SK-N-SH (cell line): ENCODE measurements at regions not wholly inside any gene's neighbourhood (a gene's known extent, or its start where the extent isn't known, plus 50 kb on each side); places are given as distances from the start of the nearest gene placed in this dataset.

Experiments used
- CTCF ChIP-seq: fragments of 200-600 bp; sonication (generic); IDR thresholded peaks from 2 replicates; pipeline ENCODE4 v1.6.1; 2017; ENCODE audit warnings: antibody characterized with exemption, mild to moderate bottlenecking, moderate library complexity
- IRF3 ChIP-seq: fragments of 150-350 bp; IDR thresholded peaks from 2 replicates; pipeline ENCODE4 v1.6.1; 2016; ENCODE audit warnings: mild to moderate bottlenecking, low read depth, low read length
- JUND ChIP-seq: IDR thresholded peaks from 2 replicates; pipeline ENCODE4 v1.4.0; 2012
- MAX ChIP-seq: IDR thresholded peaks from 2 replicates; pipeline ENCODE4 v1.4.0; 2012; ENCODE audit warnings: low read depth
- MEF2A ChIP-seq: IDR thresholded peaks from 2 replicates; pipeline ENCODE4 v1.4.0; 2012; ENCODE audit warnings: low read depth, borderline replicate concordance
- NFIC ChIP-seq: IDR thresholded peaks from 2 replicates; pipeline ENCODE4 v1.4.0; 2012; ENCODE audit warnings: borderline replicate concordance
- POLR2AphosphoS5 ChIP-seq: IDR thresholded peaks from 2 replicates; pipeline ENCODE4 v1.6.1; 2012; ENCODE audit warnings: low read depth, low read length
- REST ChIP-seq: IDR thresholded peaks from 2 replicates; pipeline ENCODE4 v1.6.1; 2012; ENCODE audit warnings: mild to moderate bottlenecking, low read depth, low read length, moderate library complexity
- RFX5 ChIP-seq: IDR thresholded peaks from 2 replicates; pipeline ENCODE4 v1.6.1; 2012; ENCODE audit warnings: mild to moderate bottlenecking, improper control_type of control experiment, low read length
- RXRA ChIP-seq: IDR thresholded peaks from 2 replicates; pipeline ENCODE4 v1.4.0; 2012; ENCODE audit warnings: low read depth, mild to moderate bottlenecking, borderline replicate concordance
- TCF12 ChIP-seq: IDR thresholded peaks from 2 replicates; pipeline ENCODE4 v1.4.0; 2012
- USF2 ChIP-seq: fragments of 150-350 bp; IDR thresholded peaks from 2 replicates; pipeline ENCODE4 v1.6.1; 2017; ENCODE audit warnings: antibody characterized with exemption, low read length, low read depth, borderline replicate concordance
- YY1 ChIP-seq: IDR thresholded peaks from 2 replicates; pipeline ENCODE4 v1.4.0; 2012; ENCODE audit warnings: low read depth, mild to moderate bottlenecking

GRCh38 chrX:138765051-138765450, 53.5 kb upstream of the FGF13 start:
- TF ChIP-seq JUND (no peak), YY1 (no peak), RFX5 (no peak), CTCF (no peak), POLR2AphosphoS5 (no peak), RXRA (no peak), MAX (no peak), MEF2A (no peak), TCF12 (no peak), USF2 (no peak), REST (no peak), NFIC (no peak), IRF3 (no peak)
